ENCODE measurements at regions not wholly inside any gene's neighbourhood (a gene's known extent, or its start where the extent isn't known, plus 50 kb on each side); places are given as distances from the start of the nearest gene placed in this dataset.

DNA sequence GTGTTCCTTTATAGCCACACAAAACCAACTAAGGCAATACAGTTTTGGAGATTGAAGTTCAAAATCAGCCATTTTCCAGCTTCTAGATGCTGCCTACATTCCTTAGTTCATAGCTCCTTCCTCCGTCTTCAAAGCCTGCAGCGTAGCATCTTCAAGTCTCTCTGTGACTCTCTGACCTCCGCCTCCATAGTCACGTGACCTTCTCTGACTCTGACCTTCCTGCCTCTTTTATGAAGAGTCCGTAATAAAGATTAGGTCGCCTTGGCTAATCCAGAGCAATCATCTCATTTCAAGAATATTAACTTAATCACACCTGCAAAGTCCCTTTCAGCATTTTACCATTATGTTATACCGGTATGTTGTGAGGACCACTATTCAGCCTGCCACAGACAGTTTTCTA lies 60.4 kb downstream of the ZCCHC12 start:
- no peak overlapping the region for H3K4me3 ChIP-seq (replicated peaks in 1 of 3; ENCODE audit: insufficient read depth in 1 of 3, low read depth in 2 of 3, low read length in 3 of 3)
- FAIRE-seq: no peak
- H3K9ac ChIP-seq (ENCODE audit: insufficient read depth, low read depth, low read length): no peak overlapping the region
- H3K27ac ChIP-seq (ENCODE audit: extremely low read length, insufficient read depth, low read length): no peak overlapping the region
- in situ Hi-C loops (cut with HindIII; ENCODE audit: extremely low pct_ligation_motif_present, low pct_unique_long_range_greater_than_20kb): no loop called here
- no peaks in the 10 kb centered on the region for H3K79me2 ChIP-seq (ENCODE audit: insufficient read depth, low read length)
- no peaks in the 10 kb centered on the region for H3K36me3 ChIP-seq (replicated peaks in 1 of 2; ENCODE audit: control insufficient read depth in 1 of 2, insufficient read depth in 2 of 2, low read length in 2 of 2)
- CTCF ChIA-PET (ENCODE audit: low intra/inter-chr PET ratio, low total read pairs): no interaction called here
- POLR2A ChIA-PET: no interaction called here
- DNase-seq (ENCODE audit: low spot score): no peak
- peaks cover 10% of the 10 kb centered on the region; the same call in 1 of the 2 replicates for H3K4me1 ChIP-seq (ENCODE audit: insufficient read depth, low read length)
- H3K9me3 ChIP-seq (ENCODE audit: low read length): no peaks in the 10 kb centered on the region
- H3K4me2 ChIP-seq (ENCODE audit: low read depth, low read length): no peak overlapping the region
- H3K27me3 ChIP-seq (ENCODE audit: control insufficient read depth in 1 of 2, insufficient read depth in 2 of 2, low read length in 2 of 2): no peaks in the 10 kb centered on the region
- H4K20me1 ChIP-seq (ENCODE audit: insufficient read depth, low read length): no peaks in the 10 kb centered on the region
- no peak for TF ChIP-seq ZNF343 (CRISPR knock-in tag; IDR thresholded peaks at IDR 0.05)
- TF ChIP-seq ZNF326 (CRISPR knock-in tag; IDR thresholded peaks at IDR 0.05; ENCODE audit: borderline replicate concordance): no peak
- no peak for TF ChIP-seq ZNF737 (CRISPR knock-in tag; IDR thresholded peaks at IDR 0.05; ENCODE audit: borderline replicate concordance)
- no peak for TF ChIP-seq STAT5B (CRISPR knock-in tag; IDR thresholded peaks at IDR 0.05)
- no peak for TF ChIP-seq TBL1XR1 (IDR thresholded peaks at IDR 0.05; ENCODE audit: borderline replicate concordance, low read length, partially characterized antibody)
- no peak for TF ChIP-seq ZNF577 (CRISPR knock-in tag; IDR thresholded peaks at IDR 0.05; ENCODE audit: borderline replicate concordance, low read depth)
- no peak for TF ChIP-seq PHF20 (CRISPR knock-in tag; IDR thresholded peaks at IDR 0.05)
- TF ChIP-seq, protein P1, sequence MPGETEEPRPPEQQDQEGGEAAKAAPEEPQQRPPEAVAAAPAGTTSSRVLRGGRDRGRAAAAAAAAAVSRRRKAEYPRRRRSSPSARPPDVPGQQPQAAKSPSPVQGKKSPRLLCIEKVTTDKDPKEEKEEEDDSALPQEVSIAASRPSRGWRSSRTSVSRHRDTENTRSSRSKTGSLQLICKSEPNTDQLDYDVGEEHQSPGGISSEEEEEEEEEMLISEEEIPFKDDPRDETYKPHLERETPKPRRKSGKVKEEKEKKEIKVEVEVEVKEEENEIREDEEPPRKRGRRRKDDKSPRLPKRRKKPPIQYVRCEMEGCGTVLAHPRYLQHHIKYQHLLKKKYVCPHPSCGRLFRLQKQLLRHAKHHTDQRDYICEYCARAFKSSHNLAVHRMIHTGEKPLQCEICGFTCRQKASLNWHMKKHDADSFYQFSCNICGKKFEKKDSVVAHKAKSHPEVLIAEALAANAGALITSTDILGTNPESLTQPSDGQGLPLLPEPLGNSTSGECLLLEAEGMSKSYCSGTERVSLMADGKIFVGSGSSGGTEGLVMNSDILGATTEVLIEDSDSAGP (CRISPR knock-in tag; IDR thresholded peaks at IDR 0.05; ENCODE audit: borderline replicate concordance): no peak
- no peak for TF ChIP-seq ZNF878 (CRISPR knock-in tag; IDR thresholded peaks at IDR 0.05)
- TF ChIP-seq, protein P2, sequence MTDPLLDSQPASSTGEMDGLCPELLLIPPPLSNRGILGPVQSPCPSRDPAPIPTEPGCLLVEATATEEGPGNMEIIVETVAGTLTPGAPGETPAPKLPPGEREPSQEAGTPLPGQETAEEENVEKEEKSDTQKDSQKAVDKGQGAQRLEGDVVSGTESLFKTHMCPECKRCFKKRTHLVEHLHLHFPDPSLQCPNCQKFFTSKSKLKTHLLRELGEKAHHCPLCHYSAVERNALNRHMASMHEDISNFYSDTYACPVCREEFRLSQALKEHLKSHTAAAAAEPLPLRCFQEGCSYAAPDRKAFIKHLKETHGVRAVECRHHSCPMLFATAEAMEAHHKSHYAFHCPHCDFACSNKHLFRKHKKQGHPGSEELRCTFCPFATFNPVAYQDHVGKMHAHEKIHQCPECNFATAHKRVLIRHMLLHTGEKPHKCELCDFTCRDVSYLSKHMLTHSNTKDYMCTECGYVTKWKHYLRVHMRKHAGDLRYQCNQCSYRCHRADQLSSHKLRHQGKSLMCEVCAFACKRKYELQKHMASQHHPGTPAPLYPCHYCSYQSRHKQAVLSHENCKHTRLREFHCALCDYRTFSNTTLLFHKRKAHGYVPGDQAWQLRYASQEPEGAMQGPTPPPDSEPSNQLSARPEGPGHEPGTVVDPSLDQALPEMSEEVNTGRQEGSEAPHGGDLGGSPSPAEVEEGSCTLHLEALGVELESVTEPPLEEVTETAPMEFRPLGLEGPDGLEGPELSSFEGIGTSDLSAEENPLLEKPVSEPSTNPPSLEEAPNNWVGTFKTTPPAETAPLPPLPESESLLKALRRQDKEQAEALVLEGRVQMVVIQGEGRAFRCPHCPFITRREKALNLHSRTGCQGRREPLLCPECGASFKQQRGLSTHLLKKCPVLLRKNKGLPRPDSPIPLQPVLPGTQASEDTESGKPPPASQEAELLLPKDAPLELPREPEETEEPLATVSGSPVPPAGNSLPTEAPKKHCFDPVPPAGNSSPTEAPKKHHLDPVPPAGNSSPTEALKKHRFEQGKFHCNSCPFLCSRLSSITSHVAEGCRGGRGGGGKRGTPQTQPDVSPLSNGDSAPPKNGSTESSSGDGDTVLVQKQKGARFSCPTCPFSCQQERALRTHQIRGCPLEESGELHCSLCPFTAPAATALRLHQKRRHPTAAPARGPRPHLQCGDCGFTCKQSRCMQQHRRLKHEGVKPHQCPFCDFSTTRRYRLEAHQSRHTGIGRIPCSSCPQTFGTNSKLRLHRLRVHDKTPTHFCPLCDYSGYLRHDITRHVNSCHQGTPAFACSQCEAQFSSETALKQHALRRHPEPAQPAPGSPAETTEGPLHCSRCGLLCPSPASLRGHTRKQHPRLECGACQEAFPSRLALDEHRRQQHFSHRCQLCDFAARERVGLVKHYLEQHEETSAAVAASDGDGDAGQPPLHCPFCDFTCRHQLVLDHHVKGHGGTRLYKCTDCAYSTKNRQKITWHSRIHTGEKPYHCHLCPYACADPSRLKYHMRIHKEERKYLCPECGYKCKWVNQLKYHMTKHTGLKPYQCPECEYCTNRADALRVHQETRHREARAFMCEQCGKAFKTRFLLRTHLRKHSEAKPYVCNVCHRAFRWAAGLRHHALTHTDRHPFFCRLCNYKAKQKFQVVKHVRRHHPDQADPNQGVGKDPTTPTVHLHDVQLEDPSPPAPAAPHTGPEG (CRISPR knock-in tag; IDR thresholded peaks at IDR 0.05): no peak
- TF ChIP-seq KAT8 (CRISPR knock-in tag; IDR thresholded peaks at IDR 0.05): no peak
- no peak for ATAC-seq
- H2AFZ ChIP-seq (ENCODE audit: low read length): no peak overlapping the region
- WGBS (ENCODE audit: low lambda C conversion rate): 90% methylated on average over 7 of the region's 7 CpGs
- intact Hi-C loops (cut with micrococcal nuclease; ENCODE audit: unreplicated experiment): no loop called here
- no TSS peak for BruUV-seq (replicated peaks)
